Smooth muscle cell (in vitro differentiated cells): ENCODE measurements at regions not wholly inside any gene's neighbourhood (a gene's known extent, or its start where the extent isn't known, plus 50 kb on each side); places are given as distances from the start of the nearest gene placed in this dataset.

Source experiments
- DNase-seq: peaks from one replicate; lab custom pipeline; 2025; ENCODE audit not compliant: unreplicated experiment; lab: John Stamatoyannopoulos, UW
- H2AFZ ChIP-seq: fragments of 200-600 bp; sonication (generic); 2 replicates; pipeline ENCODE4 v1.6.0; 2016; ENCODE audit warnings: antibody characterized with exemption, low read depth, mild to moderate bottlenecking
- H3F3A ChIP-seq: fragments of 200-600 bp; sonication (generic); 2 replicates; pipeline ENCODE4 v1.6.0; 2017; ENCODE audit warnings: antibody characterized with exemption, low read depth
- H3K27ac ChIP-seq: fragments of 200-600 bp; sonication (generic); 2 replicates; pipeline ENCODE4 v1.5.1; 2016; ENCODE audit warnings: low read depth, mild to moderate bottlenecking
- H3K27me3 ChIP-seq: fragments of 200-600 bp; sonication (generic); 2 replicates; pipeline ENCODE4 v1.6.1; 2016; ENCODE audit warnings: low read depth, mild to moderate bottlenecking
- H3K36me3 ChIP-seq: fragments of 200-600 bp; sonication (generic); 2 replicates; pipeline ENCODE4 v1.5.1; 2016; ENCODE audit warnings: low read depth
- H3K4me1 ChIP-seq: fragments of 200-600 bp; sonication (generic); 2 replicates; pipeline ENCODE4 v1.5.1; 2016; ENCODE audit warnings: low read depth
- H3K4me2 ChIP-seq: fragments of 200-600 bp; sonication (generic); 2 replicates; pipeline ENCODE4 v1.6.0; 2016; ENCODE audit warnings: mild to moderate bottlenecking
- H3K4me3 ChIP-seq: fragments of 200-600 bp; sonication (generic); 2 replicates; pipeline ENCODE4 v1.5.1; 2016; ENCODE audit warnings: mild to moderate bottlenecking
- H3K79me2 ChIP-seq: fragments of 200-600 bp; sonication (generic); 2 replicates; pipeline ENCODE4 v1.6.0; 2016; ENCODE audit warnings: low read depth, mild to moderate bottlenecking
- H3K9ac ChIP-seq: fragments of 200-600 bp; sonication (generic); 2 replicates; pipeline ENCODE4 v1.6.0; 2016; ENCODE audit warnings: low read depth
- H3K9me3 ChIP-seq: fragments of 200-600 bp; sonication (generic); replicated peaks from 2 replicates; pipeline ENCODE4 v1.5.1; 2016; ENCODE audit warnings: low read depth
- H4K20me1 ChIP-seq: fragments of 200-600 bp; sonication (generic); 2 replicates; pipeline ENCODE4 v1.6.0; 2016; ENCODE audit warnings: low read depth
- CTCF ChIP-seq: fragments of 200-600 bp; sonication (generic); IDR thresholded peaks from 2 replicates; pipeline ENCODE4 v1.5.1; 2017; ENCODE audit warnings: borderline replicate concordance, mild to moderate bottlenecking, antibody characterized with exemption; ENCODE audit not compliant: insufficient read depth, poor library complexity, severe bottlenecking
- WGBS: methylation state at CpG from one replicate; pipeline ENCODE4 v1.1.7; 2016; ENCODE audit warnings: low lambda C conversion rate; 5-methylcytosine and 5-hydroxymethylcytosine counted together

GRCh38 chr1:55682198-55682597 is 467.0 kb upstream of the USP24 start:
- no peak for DNase-seq
- H4K20me1 ChIP-seq, result no peaks in the 10 kb centered on the region
- H3K27me3 ChIP-seq, result no peaks in the 10 kb centered on the region
- no peak overlapping the region for H3K27ac ChIP-seq
- no peak overlapping the region for H3K9ac ChIP-seq
- no peaks in the 10 kb centered on the region for H3K36me3 ChIP-seq
- peaks cover 3% of the 10 kb centered on the region for H3F3A ChIP-seq
- WGBS, result 90% methylated on average over 3 of the region's 3 CpGs
- TF ChIP-seq CTCF, result no peak
- no peak overlapping the region for H3K4me2 ChIP-seq
- no peaks in the 10 kb centered on the region for H3K9me3 ChIP-seq
- H3K4me3 ChIP-seq, result no peak overlapping the region
- H2AFZ ChIP-seq, result no peak overlapping the region
- peaks cover 9% of the 10 kb centered on the region for H3K4me1 ChIP-seq
- H3K79me2 ChIP-seq, result no peaks in the 10 kb centered on the region

- Histone ChIP-seq H3K27ac (no peak overlapping the region), H3F3A (peaks cover 1% of the 10 kb centered on the region), H3K79me2 (no peaks in the 10 kb centered on the region), H3K4me3 (no peak overlapping the region), H3K4me2 (no peak overlapping the region), H3K27me3 (no peaks in the 10 kb centered on the region), H3K9me3 (no peaks in the 10 kb centered on the region), H4K20me1 (no peaks in the 10 kb centered on the region), H3K36me3 (no peaks in the 10 kb centered on the region), H3K4me1 (peaks cover 8% of the 10 kb centered on the region), H3K9ac (no peak overlapping the region), H2AFZ (no peak overlapping the region)
- TF ChIP-seq CTCF, result no peak
- DNase-seq, result no peak
Measured at GRCh38 chr1:55679971-55680370, 464.8 kb upstream of the USP24 start.

- Histone ChIP-seq H4K20me1 (no peaks in the 10 kb centered on the region), H3K4me2 (no peak overlapping the region), H3K4me1 (no peaks in the 10 kb centered on the region), H3K27ac (peak overlapping the region; percentile 47), H2AFZ (peak overlapping the region; percentile 50), H3K36me3 (no peaks in the 10 kb centered on the region), H3K4me3 (no peak overlapping the region), H3F3A (no peaks in the 10 kb centered on the region), H3K79me2 (no peaks in the 10 kb centered on the region), H3K9ac (no peak overlapping the region), H3K27me3 (no peaks in the 10 kb centered on the region), H3K9me3 (no peaks in the 10 kb centered on the region)
- WGBS, result 5% methylated on average over 1 of the region's 1 CpG
- TF ChIP-seq CTCF, result no peak
- DNase-seq, result no peak
Measured at GRCh38 chr1:55673416-55673815, 458.3 kb upstream of the USP24 start.

- Histone ChIP-seq H4K20me1 (no peaks in the 10 kb centered on the region), H3K36me3 (no peaks in the 10 kb centered on the region), H3K4me2 (no peak overlapping the region), H3K27ac (no peak overlapping the region), H3K27me3 (no peaks in the 10 kb centered on the region), H3K79me2 (no peaks in the 10 kb centered on the region), H3K4me3 (no peak overlapping the region), H3K9ac (no peak overlapping the region), H3K9me3 (no peaks in the 10 kb centered on the region), H2AFZ (peak overlapping the region; percentile 8), H3F3A (no peaks in the 10 kb centered on the region), H3K4me1 (no peaks in the 10 kb centered on the region)
- no peak for DNase-seq
- no peak for TF ChIP-seq CTCF
- 59% methylated on average over 5 of the region's 5 CpGs for WGBS
Measured at GRCh38 chr1:55670331-55671082, 455.3 kb upstream of the USP24 start.
